ENCODE measurements at regions not wholly inside any gene's neighbourhood (a gene's known extent, or its start where the extent isn't known, plus 50 kb on each side); places are given as distances from the start of the nearest gene placed in this dataset.
"Not testable (repeated sequence)": the region's sequence is repeated elsewhere in the genome, so short reads cannot be mapped to it uniquely, and the experiment has no call there.

DNA sequence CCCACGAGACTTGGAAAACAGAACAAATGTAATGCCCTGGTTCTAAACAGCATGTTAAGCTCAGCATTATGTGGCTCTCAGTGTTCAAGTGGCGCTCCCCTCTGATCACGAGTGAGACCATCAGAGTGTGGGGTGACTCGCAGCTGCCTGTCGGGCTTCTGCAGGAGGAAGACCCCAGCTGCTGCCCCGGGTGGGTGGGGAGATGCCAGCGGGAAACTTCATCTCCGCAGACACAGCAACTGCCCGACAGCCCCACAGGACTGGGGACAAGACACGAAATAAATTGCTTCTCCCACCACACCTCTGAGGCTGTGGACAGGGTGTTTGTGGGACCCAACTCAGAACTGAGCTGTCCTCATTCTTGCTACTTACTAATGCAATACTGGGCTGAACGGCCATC lies 126.3 kb upstream of the KIF5B start:
- Histone ChIP-seq H3K4me3 (no peak overlapping the region), H3K9me2 (replicated peaks; ENCODE audit: insufficient read depth) (no peaks in the 10 kb centered on the region), H4K20me1 (ENCODE audit: insufficient read depth, poor library complexity, severe bottlenecking) (no peaks in the 10 kb centered on the region), H3K4me1 (ENCODE audit: insufficient read depth) (no peaks in the 10 kb centered on the region), H3K36me3 (replicated peaks; ENCODE audit: insufficient read depth, low read depth) (no peaks in the 10 kb centered on the region), H2AFZ (no peak overlapping the region), H3K27ac (no peak overlapping the region), H3K4me2 (no peak overlapping the region), H3K79me2 (no peaks in the 10 kb centered on the region), H3K9me3 (ENCODE audit: low read depth) (no peaks in the 10 kb centered on the region), H3K27me3 (no peaks in the 10 kb centered on the region)
- TF ChIP-seq EZH2phosphoT487 (IDR thresholded peaks at IDR 0.05; ENCODE audit: low read depth, severe bottlenecking, unreplicated experiment) = no peak
- TF ChIP-seq, protein P1, sequence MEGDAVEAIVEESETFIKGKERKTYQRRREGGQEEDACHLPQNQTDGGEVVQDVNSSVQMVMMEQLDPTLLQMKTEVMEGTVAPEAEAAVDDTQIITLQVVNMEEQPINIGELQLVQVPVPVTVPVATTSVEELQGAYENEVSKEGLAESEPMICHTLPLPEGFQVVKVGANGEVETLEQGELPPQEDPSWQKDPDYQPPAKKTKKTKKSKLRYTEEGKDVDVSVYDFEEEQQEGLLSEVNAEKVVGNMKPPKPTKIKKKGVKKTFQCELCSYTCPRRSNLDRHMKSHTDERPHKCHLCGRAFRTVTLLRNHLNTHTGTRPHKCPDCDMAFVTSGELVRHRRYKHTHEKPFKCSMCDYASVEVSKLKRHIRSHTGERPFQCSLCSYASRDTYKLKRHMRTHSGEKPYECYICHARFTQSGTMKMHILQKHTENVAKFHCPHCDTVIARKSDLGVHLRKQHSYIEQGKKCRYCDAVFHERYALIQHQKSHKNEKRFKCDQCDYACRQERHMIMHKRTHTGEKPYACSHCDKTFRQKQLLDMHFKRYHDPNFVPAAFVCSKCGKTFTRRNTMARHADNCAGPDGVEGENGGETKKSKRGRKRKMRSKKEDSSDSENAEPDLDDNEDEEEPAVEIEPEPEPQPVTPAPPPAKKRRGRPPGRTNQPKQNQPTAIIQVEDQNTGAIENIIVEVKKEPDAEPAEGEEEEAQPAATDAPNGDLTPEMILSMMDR (IDR thresholded peaks at IDR 0.05; ENCODE audit: poor library complexity) = no peak
- 92% methylated on average over 11 of the region's 11 CpGs for WGBS (ENCODE audit: low lambda C conversion rate, missing lambda C conversion rate)
- no peak for DNase-seq (ENCODE audit: low spot score)

DNA sequence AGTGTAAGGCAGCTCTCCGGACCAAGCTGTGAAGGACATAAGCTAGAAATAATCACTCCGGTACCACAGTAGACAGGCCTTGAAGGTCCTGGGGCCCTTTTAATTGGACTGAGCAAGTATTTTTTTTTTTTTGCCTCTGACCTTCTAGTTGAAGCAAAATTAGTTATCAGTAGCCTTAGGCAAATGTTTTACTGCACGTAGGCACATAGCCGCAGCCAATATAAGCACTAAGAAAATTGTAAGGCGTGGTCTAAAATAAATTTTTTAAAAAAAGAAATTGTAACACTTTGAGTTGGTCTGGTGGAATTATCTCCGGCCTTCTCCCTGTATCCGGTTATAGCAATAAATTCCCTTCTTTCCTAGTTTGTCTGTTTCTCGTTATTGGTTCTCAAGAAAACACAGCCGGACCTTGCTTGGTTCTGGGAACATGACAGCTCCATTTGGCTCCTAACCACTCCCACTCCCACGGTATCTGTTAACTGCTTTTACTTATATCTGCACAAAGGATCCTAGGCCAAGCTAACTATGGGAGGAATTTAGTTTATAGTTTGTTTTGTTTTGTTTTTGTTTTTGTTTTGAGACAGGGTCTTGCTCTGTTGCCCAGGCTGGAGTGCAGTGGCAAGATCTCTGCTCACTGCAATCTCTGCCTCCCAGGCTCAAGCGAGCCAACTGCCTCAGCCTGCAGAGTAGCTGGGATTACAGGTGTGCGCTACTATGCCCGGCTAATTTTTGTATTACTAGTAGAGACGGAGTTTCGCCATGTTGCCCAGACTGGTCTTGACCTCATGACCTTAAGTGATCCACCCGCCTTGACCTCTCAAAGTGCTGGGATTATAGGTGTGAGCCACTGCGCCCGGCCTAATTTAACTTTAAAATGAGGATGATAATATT lies 124.4 kb upstream of the KIF5B start:
- no peak for DNase-seq (ENCODE audit: low spot score)
- Histone ChIP-seq H2AFZ (no peak overlapping the region), H3K4me3 (no peak overlapping the region), H3K79me2 (no peaks in the 10 kb centered on the region), H3K9me2 (replicated peaks; ENCODE audit: insufficient read depth) (no peaks in the 10 kb centered on the region), H3K9me3 (ENCODE audit: low read depth) (no peaks in the 10 kb centered on the region), H3K27ac (no peak overlapping the region), H3K4me1 (ENCODE audit: insufficient read depth) (no peaks in the 10 kb centered on the region), H3K4me2 (no peak overlapping the region), H3K27me3 (no peaks in the 10 kb centered on the region), H4K20me1 (ENCODE audit: insufficient read depth, poor library complexity, severe bottlenecking) (no peaks in the 10 kb centered on the region), H3K36me3 (replicated peaks; ENCODE audit: insufficient read depth, low read depth) (no peaks in the 10 kb centered on the region)
- TF ChIP-seq, protein P1 (IDR thresholded peaks at IDR 0.05; ENCODE audit: poor library complexity) = no peak
- TF ChIP-seq EZH2 (IDR thresholded peaks at IDR 0.05; ENCODE audit: borderline replicate concordance) = no peak
- TF ChIP-seq EZH2phosphoT487 (IDR thresholded peaks at IDR 0.05; ENCODE audit: low read depth, severe bottlenecking, unreplicated experiment) = no peak
- 81% methylated on average over 18 of the region's 18 CpGs for WGBS (ENCODE audit: low lambda C conversion rate, missing lambda C conversion rate)

DNA sequence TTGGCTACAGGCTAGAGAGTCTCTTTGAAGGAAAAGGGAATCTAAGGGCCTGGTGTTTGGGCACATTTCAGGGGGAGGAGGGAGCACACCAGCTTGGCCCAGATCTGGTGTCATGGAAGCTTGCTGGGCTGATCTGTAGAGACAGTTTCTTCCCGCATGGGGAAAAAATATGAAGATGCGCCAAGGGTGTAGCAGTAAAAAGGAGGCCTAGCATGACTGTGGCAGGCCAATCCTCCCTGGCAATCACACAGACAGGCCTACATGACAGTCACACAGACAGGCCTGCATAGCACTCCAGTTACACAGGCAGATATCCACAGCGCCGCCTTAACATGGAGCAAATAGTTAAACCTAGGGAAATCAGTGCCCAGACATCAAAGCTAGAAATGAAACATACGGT lies 123.6 kb upstream of the KIF5B start:
- TF ChIP-seq EZH2phosphoT487 (IDR thresholded peaks at IDR 0.05; ENCODE audit: low read depth, severe bottlenecking, unreplicated experiment) = no peak
- TF ChIP-seq EZH2 (IDR thresholded peaks at IDR 0.05; ENCODE audit: borderline replicate concordance) = no peak
- TF ChIP-seq, protein P1 (IDR thresholded peaks at IDR 0.05; ENCODE audit: poor library complexity) = no peak
- Histone ChIP-seq H3K4me1 (ENCODE audit: insufficient read depth) (no peaks in the 10 kb centered on the region), H3K4me3 (no peak overlapping the region), H4K20me1 (ENCODE audit: insufficient read depth, poor library complexity, severe bottlenecking) (no peaks in the 10 kb centered on the region), H3K27ac (no peak overlapping the region), H2AFZ (no peak overlapping the region), H3K27me3 (no peaks in the 10 kb centered on the region), H3K36me3 (replicated peaks; ENCODE audit: insufficient read depth, low read depth) (no peaks in the 10 kb centered on the region), H3K79me2 (no peaks in the 10 kb centered on the region), H3K4me2 (no peak overlapping the region), H3K9me3 (ENCODE audit: low read depth) (no peaks in the 10 kb centered on the region), H3K9me2 (replicated peaks; ENCODE audit: insufficient read depth) (no peaks in the 10 kb centered on the region)
- WGBS (ENCODE audit: low lambda C conversion rate, missing lambda C conversion rate) = 94% methylated on average over 5 of the region's 5 CpGs
- DNase-seq (ENCODE audit: low spot score) = no peak

DNA sequence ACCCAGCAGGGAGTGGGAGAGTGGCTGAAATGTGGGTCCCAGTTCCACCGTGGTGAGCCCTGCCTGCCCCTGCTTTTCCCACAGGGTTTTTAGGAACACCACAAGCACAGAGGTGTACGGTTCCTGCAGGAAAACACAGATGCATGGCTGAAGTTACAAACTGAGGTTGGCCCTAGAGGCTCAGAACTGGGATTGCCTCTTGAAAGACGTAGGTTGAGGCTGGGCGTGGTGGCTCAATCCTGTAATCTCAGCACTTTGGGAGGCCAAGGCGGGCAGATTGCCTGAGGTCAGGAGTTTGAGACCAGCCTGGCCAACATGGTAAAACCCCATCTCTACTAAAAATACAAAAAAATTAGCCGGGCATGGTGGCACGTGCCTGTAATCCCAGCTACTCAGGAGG lies 121.4 kb upstream of the KIF5B start:
- WGBS (ENCODE audit: low lambda C conversion rate, missing lambda C conversion rate) = 95% methylated on average over 7 of the region's 7 CpGs
- not testable (repeated sequence) for H3K79me2 ChIP-seq; H3K4me2 ChIP-seq; H3K27me3 ChIP-seq; H3K4me3 ChIP-seq; H3K9me2 ChIP-seq (replicated peaks; ENCODE audit: insufficient read depth); H3K9me3 ChIP-seq (ENCODE audit: low read depth); H3K4me1 ChIP-seq (ENCODE audit: insufficient read depth); DNase-seq (ENCODE audit: low spot score); H3K36me3 ChIP-seq (replicated peaks; ENCODE audit: insufficient read depth, low read depth); H4K20me1 ChIP-seq (ENCODE audit: insufficient read depth, poor library complexity, severe bottlenecking); H3K27ac ChIP-seq; H2AFZ ChIP-seq
